Activated CD4-positive, alpha-beta memory T cell treated with anti-CD3 and anti-CD28 coated beads for 36 hours (primary cell): ENCODE measurements at regions not wholly inside any gene's neighbourhood (a gene's known extent, or its start where the extent isn't known, plus 50 kb on each side); places are given as distances from the start of the nearest gene placed in this dataset.

Source experiments
- CTCF ChIA-PET: fragments of 350-600 bp; sonication (Branson Sonifier 250); formaldehyde crosslinking; loops from one replicate; lab custom pipeline; 2021; ENCODE audit warnings: antibody characterized with exemption, inconsistent platforms; lab: Charles Lee
- POLR2A ChIA-PET: fragments of 350-600 bp; sonication (Branson Sonifier 250); formaldehyde crosslinking; loops from one replicate; lab custom pipeline; 2021; ENCODE audit warnings: antibody characterized with exemption; lab: Charles Lee
- DNase-seq: peaks from one replicate; pipeline ENCODE4 v3.0.0-alpha.2; 2020
- H3K27ac Mint-ChIP-seq: one replicate; pipeline ENCODE4 v1.8.0; 2021; ENCODE audit warnings: mixed read lengths
- H3K27me3 Mint-ChIP-seq: one replicate; pipeline ENCODE4 v1.8.0; 2021; ENCODE audit warnings: mixed read lengths
- H3K36me3 Mint-ChIP-seq: one replicate; pipeline ENCODE4 v1.8.0; 2021; ENCODE audit warnings: mixed read lengths
- H3K4me1 Mint-ChIP-seq: one replicate; pipeline ENCODE4 v1.8.0; 2021; ENCODE audit warnings: low read depth, mixed read lengths
- H3K4me3 Mint-ChIP-seq: one replicate; pipeline ENCODE4 v1.8.0; 2021; ENCODE audit warnings: mild to moderate bottlenecking, mixed read lengths
- H3K9me3 Mint-ChIP-seq: one replicate; pipeline ENCODE4 v1.8.0; 2021; ENCODE audit warnings: mixed read lengths
- intact Hi-C: fragments of 100-400 bp; cut with micrococcal nuclease; formaldehyde crosslinking; loops from one replicate; pipeline ENCODE4 v1.15.1; 2023

DNA sequence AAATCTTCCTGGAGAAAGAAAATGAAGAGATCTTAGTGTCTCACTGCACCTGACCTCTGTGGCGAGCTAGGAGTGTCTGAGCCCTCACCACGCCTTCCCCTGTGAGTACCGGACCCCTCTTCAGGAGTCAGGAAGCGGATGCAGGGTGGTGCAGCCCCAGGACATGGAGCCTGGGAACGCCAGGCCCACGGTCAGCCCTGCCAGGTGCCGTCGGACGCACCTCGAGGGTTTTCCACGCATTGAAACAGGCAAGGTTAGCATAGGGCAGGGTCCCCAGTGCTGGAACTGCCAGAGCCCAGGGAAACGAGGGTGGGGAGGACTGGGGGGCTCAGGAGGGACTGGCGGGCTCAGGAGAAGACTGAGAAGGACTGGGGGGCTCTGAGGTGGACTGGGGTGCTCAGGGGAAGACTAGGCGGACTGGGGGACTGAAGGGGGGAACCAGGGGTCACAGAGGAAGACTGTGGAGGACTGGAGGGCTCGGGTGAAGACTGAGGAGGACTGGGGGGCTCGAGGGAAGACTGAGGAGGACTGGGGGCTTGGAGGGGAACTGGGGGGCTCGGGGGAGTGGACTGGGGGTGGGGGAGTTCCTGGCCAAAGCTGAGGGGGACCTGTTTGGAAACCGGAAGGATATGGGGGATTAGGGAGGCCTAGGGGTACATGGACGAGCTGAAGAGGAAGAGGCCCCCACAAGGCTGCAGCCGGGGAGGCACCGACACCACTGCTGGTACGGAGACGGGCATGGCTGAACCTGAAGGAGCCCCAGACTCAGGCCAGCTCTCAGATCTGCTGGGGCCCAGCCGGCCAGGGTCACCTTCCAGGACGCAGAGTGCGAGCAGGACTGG lies 65.2 kb upstream of the SNTG2 start:
- DNase-seq, result no peak
- POLR2A ChIA-PET, result no interaction called here
- no peak overlapping the region for H3K4me3 Mint-ChIP-seq
- H3K9me3 Mint-ChIP-seq, result no peaks in the 10 kb centered on the region
- intact Hi-C loops, result no loop called here
- H3K36me3 Mint-ChIP-seq, result no peaks in the 10 kb centered on the region
- CTCF ChIA-PET, result no interaction called here
- H3K4me1 Mint-ChIP-seq, result no peaks in the 10 kb centered on the region
- no peak overlapping the region for H3K27ac Mint-ChIP-seq
- H3K27me3 Mint-ChIP-seq, result peaks cover 21% of the 10 kb centered on the region

DNA sequence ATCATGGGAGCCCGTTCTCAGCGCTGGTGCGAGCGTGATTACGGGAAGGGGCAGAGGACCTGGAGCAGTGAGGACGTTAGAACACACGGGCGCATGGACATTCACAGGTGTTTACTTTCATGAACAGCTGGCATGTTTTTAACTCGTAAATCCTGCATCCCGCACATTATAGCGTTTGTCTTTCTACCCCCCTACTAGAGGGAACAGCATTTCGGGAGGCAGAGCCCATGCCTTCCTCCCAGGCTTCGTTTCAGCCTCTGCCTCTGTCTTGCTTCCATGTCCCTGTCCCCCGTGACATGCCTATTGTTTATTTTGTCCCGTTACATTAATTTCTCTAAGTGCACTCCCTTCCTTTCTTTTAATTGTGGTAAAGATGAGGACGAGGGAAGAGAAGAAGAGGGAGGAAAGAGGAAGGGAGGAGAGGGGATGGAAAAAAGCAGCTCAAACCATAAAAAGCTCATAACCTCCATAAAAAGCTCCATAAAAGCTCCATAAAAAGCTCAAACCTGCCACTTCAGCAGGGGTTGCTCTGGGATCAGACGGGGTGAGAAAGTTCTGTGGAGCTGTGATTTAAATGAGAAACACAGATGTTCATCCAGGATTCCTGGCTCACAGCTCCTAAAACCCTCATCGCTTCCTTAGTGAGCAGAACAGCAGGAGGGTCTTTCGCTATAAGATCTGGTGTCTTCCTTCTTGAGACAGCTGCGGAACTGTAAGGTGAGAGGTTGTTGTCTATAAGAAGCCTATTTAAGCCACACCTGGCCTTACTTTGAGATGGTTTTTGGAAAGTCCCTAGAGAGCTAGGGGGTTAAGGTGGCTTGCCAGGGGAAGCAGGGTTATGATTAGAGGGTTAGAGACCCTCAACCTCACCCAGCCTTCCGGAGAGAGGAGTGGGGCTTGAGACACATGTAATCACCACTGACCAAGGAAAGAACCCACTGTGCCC lies 66.6 kb upstream of the SNTG2 start:
- H3K9me3 Mint-ChIP-seq, result no peaks in the 10 kb centered on the region
- intact Hi-C loops, result no loop called here
- ChIA-PET POLR2A (no interaction called here), CTCF (no interaction called here)
- no peaks in the 10 kb centered on the region for H3K4me1 Mint-ChIP-seq
- no peak overlapping the region for H3K27ac Mint-ChIP-seq
- no peak overlapping the region for H3K4me3 Mint-ChIP-seq
- no peak for DNase-seq
- H3K36me3 Mint-ChIP-seq, result no peaks in the 10 kb centered on the region
- peaks cover 16% of the 10 kb centered on the region for H3K27me3 Mint-ChIP-seq

DNA sequence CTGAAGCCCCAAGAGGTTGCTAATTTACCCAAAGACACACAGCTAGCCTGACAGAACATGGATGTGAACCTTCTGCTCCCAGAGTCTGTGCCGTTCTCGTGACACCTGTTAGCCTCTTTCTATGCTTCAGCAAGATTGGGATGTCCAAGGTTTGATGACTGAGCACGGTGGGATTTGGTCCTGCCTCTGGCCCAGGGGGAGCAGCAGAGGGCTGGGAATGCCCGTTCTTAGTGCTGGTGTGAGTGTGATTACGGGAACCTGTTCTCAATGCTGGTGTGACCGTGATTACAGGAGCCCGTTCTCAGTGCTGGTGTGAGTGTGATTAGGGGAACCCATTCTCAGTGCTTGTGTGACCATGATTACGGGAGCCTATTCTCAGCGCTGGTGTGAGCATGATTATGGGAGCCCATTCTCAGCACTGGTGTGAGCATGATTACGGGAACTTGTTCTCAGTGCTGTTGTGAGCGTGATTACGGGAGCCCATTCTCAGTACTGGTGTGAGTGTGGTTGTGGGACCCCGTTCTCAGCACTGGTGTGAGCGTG lies 67.3 kb upstream of the SNTG2 start:
- ChIA-PET POLR2A (no interaction called here), CTCF (no interaction called here)
- Mint-ChIP-seq H3K9me3 (no peaks in the 10 kb centered on the region), H3K4me3 (no peak overlapping the region), H3K4me1 (no peaks in the 10 kb centered on the region), H3K27ac (no peak overlapping the region), H3K36me3 (no peaks in the 10 kb centered on the region), H3K27me3 (peaks cover 17% of the 10 kb centered on the region)
- intact Hi-C loops, result no loop called here
- no peak for DNase-seq

GRCh38 chr2:881204-881918 lies 69.3 kb upstream of the SNTG2 start:
- Mint-ChIP-seq H3K4me1 (no peaks in the 10 kb centered on the region), H3K36me3 (no peaks in the 10 kb centered on the region), H3K4me3 (no peak overlapping the region), H3K27me3 (peaks cover 13% of the 10 kb centered on the region), H3K9me3 (no peaks in the 10 kb centered on the region), H3K27ac (no peak overlapping the region)
- POLR2A ChIA-PET, result no interaction called here
- no peak for DNase-seq
- intact Hi-C loops, result no loop called here
- CTCF ChIA-PET, result no interaction called here

GRCh38 chr2:880201-880970 lies 70.3 kb upstream of the SNTG2 start:
- H3K4me3 Mint-ChIP-seq, result no peak overlapping the region
- no peak for DNase-seq
- no peak overlapping the region for H3K27ac Mint-ChIP-seq
- H3K36me3 Mint-ChIP-seq, result no peaks in the 10 kb centered on the region
- peaks cover 13% of the 10 kb centered on the region for H3K27me3 Mint-ChIP-seq
- no peaks in the 10 kb centered on the region for H3K4me1 Mint-ChIP-seq
- ChIA-PET CTCF (no interaction called here), POLR2A (no interaction called here)
- intact Hi-C loops, result no loop called here
- no peaks in the 10 kb centered on the region for H3K9me3 Mint-ChIP-seq

- no peaks in the 10 kb centered on the region for H3K4me1 Mint-ChIP-seq
- H3K27me3 Mint-ChIP-seq, result peaks cover 6% of the 10 kb centered on the region
- ChIA-PET CTCF (no interaction called here), POLR2A (no interaction called here)
- H3K27ac Mint-ChIP-seq, result no peak overlapping the region
- intact Hi-C loops, result no loop called here
- H3K4me3 Mint-ChIP-seq, result no peak overlapping the region
- no peaks in the 10 kb centered on the region for H3K9me3 Mint-ChIP-seq
- H3K36me3 Mint-ChIP-seq, result no peaks in the 10 kb centered on the region
- no peak for DNase-seq
Measured at GRCh38 chr2:879540-879939, 71.1 kb upstream of the SNTG2 start.

- Mint-ChIP-seq H3K4me1 (no peaks in the 10 kb centered on the region), H3K27ac (no peak overlapping the region), H3K27me3 (peaks cover 1% of the 10 kb centered on the region), H3K36me3 (no peaks in the 10 kb centered on the region), H3K4me3 (no peak overlapping the region), H3K9me3 (no peaks in the 10 kb centered on the region)
- intact Hi-C loops, result no loop called here
- ChIA-PET CTCF (no interaction called here), POLR2A (no interaction called here)
- no peak for DNase-seq
Measured at GRCh38 chr2:878245-878930, 72.3 kb upstream of the SNTG2 start.

- ChIA-PET POLR2A (no interaction called here), CTCF (interaction anchor here (1.5 kb wide), 1 partner anchor 673 kb away, joined by 3 read pairs; no protein-coding TSS in a partner anchor)
- H3K4me3 Mint-ChIP-seq, result no peak overlapping the region
- H3K4me1 Mint-ChIP-seq, result no peaks in the 10 kb centered on the region
- peaks cover 1% of the 10 kb centered on the region for H3K27me3 Mint-ChIP-seq
- no peaks in the 10 kb centered on the region for H3K36me3 Mint-ChIP-seq
- intact Hi-C loops, result no loop called here
- no peaks in the 10 kb centered on the region for H3K9me3 Mint-ChIP-seq
- no peak overlapping the region for H3K27ac Mint-ChIP-seq
- no peak for DNase-seq
Measured at GRCh38 chr2:877747-878146, 72.9 kb upstream of the SNTG2 start.

DNA sequence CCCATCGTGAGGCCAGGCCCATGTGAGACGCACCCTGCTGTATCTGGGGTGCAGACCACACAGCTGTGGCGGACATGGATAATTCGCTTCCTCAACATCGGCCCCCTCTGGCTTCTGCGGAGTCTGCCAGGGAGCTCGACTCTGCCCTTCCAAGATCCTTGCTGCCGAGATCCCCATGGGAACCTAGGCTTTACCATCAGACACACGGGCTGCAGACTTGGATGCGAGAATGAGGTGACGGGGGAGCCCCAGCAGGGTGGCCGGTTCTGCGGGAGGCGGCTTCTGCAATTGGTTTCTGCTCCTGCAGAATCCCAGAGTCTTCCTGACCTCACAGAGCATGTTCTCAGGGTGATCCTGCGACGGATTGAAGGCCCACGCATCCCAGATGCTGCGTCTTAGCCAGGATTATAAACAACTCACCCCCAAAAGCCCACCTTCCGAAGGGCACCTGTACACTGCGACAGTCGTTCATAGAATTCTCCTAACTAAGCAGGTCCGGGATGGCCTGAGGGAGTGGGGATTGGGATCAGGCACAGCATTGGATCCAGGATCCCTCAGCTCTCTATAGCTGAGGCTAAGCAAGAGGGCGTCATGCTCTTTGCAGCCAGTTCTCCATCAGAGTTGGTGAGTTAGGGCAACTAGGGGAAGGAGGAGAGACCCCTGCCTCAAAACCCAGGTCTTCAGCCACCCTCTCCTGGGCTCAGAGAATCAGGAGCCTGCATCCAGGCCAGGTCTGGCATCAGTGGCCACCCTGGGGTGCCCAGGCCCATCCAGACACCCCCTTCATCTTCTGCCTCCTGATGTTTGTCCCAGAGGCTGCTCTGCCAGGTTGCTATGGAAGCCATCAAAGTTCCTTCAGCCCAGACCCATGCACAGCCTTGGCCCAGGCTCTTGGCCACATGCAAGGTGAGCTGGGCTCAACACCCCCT lies 74.7 kb upstream of the SNTG2 start:
- ChIA-PET CTCF (interaction anchor here (1.5 kb wide), 1 partner anchor 674 kb away, joined by 3 read pairs; no protein-coding TSS in a partner anchor), POLR2A (no interaction called here)
- H3K27me3 Mint-ChIP-seq, result peaks cover 8% of the 10 kb centered on the region
- DNase-seq, result no peak
- H3K4me3 Mint-ChIP-seq, result no peak overlapping the region
- intact Hi-C loops, result no loop called here
- no peaks in the 10 kb centered on the region for H3K36me3 Mint-ChIP-seq
- H3K27ac Mint-ChIP-seq, result no peak overlapping the region
- no peaks in the 10 kb centered on the region for H3K9me3 Mint-ChIP-seq
- no peaks in the 10 kb centered on the region for H3K4me1 Mint-ChIP-seq
